ENCODE measurements at regions not wholly inside any gene's neighbourhood (a gene's known extent, or its start where the extent isn't known, plus 50 kb on each side); places are given as distances from the start of the nearest gene placed in this dataset.

DNA sequence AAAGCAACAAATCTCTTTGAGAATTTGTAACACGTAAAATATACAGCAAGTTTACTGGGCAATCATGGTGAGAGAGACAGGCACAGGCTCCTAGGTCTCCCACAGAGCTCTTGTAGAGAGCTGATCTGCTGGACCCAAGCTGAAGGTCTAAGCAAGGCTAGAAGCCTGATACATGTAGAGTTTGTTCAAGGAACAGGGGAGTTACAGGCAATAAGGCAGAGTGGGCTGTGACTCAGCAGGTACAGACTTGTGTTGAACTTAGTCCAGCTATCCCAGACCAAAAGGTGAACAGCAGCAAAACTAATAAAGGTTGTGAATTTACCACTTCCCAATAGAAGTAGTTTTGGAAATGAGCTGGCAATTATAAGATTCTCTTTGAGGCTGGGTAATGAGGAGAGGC, 273.6 kb downstream of the GRIN2B start:
- no peak overlapping the region for H3K4me2 ChIP-seq (ENCODE audit: low read depth, low read length)
- no peaks in the 10 kb centered on the region for H4K20me1 ChIP-seq (ENCODE audit: insufficient read depth, low read length)
- no peaks in the 10 kb centered on the region for H3K4me1 ChIP-seq (ENCODE audit: insufficient read depth, low read length)
- FAIRE-seq, result no peak
- POLR2A ChIA-PET, result no interaction called here
- no peak overlapping the region for H3K27ac ChIP-seq (ENCODE audit: extremely low read length, insufficient read depth, low read length)
- H3K27me3 ChIP-seq (ENCODE audit: control insufficient read depth in 1 of 2, insufficient read depth in 2 of 2, low read length in 2 of 2), result no peaks in the 10 kb centered on the region
- no peak for ATAC-seq
- H3K9ac ChIP-seq (ENCODE audit: insufficient read depth, low read depth, low read length), result no peak overlapping the region
- no TSS peak for BruUV-seq (replicated peaks)
- no peaks in the 10 kb centered on the region for H3K36me3 ChIP-seq (replicated peaks in 1 of 2; ENCODE audit: control insufficient read depth in 1 of 2, insufficient read depth in 2 of 2, low read length in 2 of 2)
- 6% methylated on average over 1 of the region's 1 CpG for WGBS (ENCODE audit: low lambda C conversion rate)
- TF ChIP-seq HNRNPUL1 (IDR thresholded peaks at IDR 0.05; ENCODE audit: low read depth, low read length) (no peak), MAX (IDR thresholded peaks at IDR 0.05) (no peak), TSC22D2 (CRISPR knock-in tag; IDR thresholded peaks at IDR 0.05; ENCODE audit: borderline replicate concordance) (no peak), KLF6 (CRISPR knock-in tag; IDR thresholded peaks at IDR 0.05) (no peak), FOXK2 (IDR thresholded peaks at IDR 0.05) (no peak), ZNF530 (CRISPR knock-in tag; IDR thresholded peaks at IDR 0.05; ENCODE audit: low read depth) (no peak), NFE2L1 (CRISPR knock-in tag; IDR thresholded peaks at IDR 0.05; ENCODE audit: borderline replicate concordance) (no peak), MTF2 (CRISPR knock-in tag; IDR thresholded peaks at IDR 0.05; ENCODE audit: borderline replicate concordance) (no peak), ZNF615 (CRISPR knock-in tag; IDR thresholded peaks at IDR 0.05; ENCODE audit: borderline replicate concordance) (no peak), HOXA3 (CRISPR knock-in tag; IDR thresholded peaks at IDR 0.05) (no peak), ZNF326 (CRISPR knock-in tag; IDR thresholded peaks at IDR 0.05; ENCODE audit: borderline replicate concordance) (no peak), ZNF10 (CRISPR knock-in tag; IDR thresholded peaks at IDR 0.05; ENCODE audit: borderline replicate concordance, low read depth) (no peak)
- TF ChIP-seq, protein P1, sequence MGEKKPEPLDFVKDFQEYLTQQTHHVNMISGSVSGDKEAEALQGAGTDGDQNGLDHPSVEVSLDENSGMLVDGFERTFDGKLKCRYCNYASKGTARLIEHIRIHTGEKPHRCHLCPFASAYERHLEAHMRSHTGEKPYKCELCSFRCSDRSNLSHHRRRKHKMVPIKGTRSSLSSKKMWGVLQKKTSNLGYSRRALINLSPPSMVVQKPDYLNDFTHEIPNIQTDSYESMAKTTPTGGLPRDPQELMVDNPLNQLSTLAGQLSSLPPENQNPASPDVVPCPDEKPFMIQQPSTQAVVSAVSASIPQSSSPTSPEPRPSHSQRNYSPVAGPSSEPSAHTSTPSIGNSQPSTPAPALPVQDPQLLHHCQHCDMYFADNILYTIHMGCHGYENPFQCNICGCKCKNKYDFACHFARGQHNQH (CRISPR knock-in tag; IDR thresholded peaks at IDR 0.05), result no peak
- no peak overlapping the region for H3K4me3 ChIP-seq (replicated peaks in 1 of 3; ENCODE audit: insufficient read depth in 1 of 3, low read depth in 2 of 3, low read length in 3 of 3)
- intact Hi-C loops (cut with micrococcal nuclease; ENCODE audit: unreplicated experiment), result no loop called here
- CTCF ChIA-PET (ENCODE audit: low intra/inter-chr PET ratio, low total read pairs), result no interaction called here
- H3K9me3 ChIP-seq (ENCODE audit: low read length), result no peaks in the 10 kb centered on the region
- no peak overlapping the region for H2AFZ ChIP-seq (ENCODE audit: low read length)
- DNase-seq (ENCODE audit: low spot score), result no peak
- H3K79me2 ChIP-seq (ENCODE audit: insufficient read depth, low read length), result no peaks in the 10 kb centered on the region
- in situ Hi-C loops (cut with HindIII; ENCODE audit: extremely low pct_ligation_motif_present, low pct_unique_long_range_greater_than_20kb), result no loop called here

Measured in HepG2 (cell line).